Astrocyte of the spinal cord (primary cell): ENCODE measurements at regions not wholly inside any gene's neighbourhood (a gene's known extent, or its start where the extent isn't known, plus 50 kb on each side); places are given as distances from the start of the nearest gene placed in this dataset.
"Not testable (repeated sequence)": the region's sequence is repeated elsewhere in the genome, so short reads cannot be mapped to it uniquely, and the experiment has no call there.

Experiments
- DNase-seq: peaks from one replicate; pipeline ENCODE4 v3.0.0; 2011; ENCODE audit warnings: low read depth, low spot score
- H3K4me3 ChIP-seq: 2 replicates; pipeline ENCODE4 v1.5.1; 2011; ENCODE audit warnings: low read depth, mild to moderate bottlenecking, low read length, moderate library complexity
- CTCF ChIP-seq: IDR thresholded peaks from 2 replicates; pipeline ENCODE4 v1.5.1; 2012; ENCODE audit warnings: low read depth, mild to moderate bottlenecking, low read length, inconsistent platforms
- in situ Hi-C: cut with HindIII; loops from 2 replicates; pipeline ENCODE4 v1.10.0; 2017; ENCODE audit warnings: low sequenced_read_pairs

DNA sequence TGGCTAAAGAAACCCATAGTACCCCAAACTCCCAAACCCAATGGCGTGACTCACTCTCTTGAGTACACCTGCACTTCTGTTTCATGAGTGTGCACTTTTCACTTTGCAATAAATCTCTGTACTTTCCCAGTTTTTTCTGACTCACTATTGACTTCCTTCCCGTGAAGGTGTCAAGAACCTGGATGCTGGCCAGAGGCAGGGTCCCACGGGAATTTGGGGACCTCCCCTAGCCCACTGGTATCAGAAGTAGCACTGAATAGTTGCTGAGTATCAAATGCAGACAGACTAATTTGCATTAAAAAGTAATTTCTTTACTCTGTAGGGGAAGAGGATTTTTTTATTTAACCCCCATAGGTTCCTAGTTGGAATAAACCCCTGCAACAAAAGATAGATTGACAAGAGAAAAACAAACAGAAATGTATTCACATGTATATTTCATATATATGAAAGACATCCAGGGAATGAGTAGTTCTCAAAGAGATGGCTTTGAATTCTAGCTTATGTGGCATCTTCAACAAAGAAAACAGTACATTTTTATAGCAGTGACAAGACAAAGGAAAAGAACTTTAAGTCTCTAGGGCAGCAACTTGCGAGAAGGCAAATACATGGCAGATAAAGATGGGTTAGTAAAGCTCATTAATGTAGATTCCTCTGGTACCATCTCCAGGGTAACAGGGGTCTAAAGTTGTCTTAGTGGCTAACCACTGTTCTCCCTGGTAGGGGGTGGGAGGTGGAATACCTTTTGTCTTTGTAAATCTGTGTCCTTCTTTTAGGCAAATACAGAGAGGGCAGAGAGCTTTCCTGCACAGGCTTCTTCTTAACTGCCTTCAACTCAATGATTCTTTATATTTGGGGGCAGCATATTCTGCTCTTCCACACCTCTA lies 385.5 kb upstream of the PDZRN3 start:
- no peak overlapping the region for H3K4me3 ChIP-seq
- TF ChIP-seq CTCF: no peak
- no peak for DNase-seq
- in situ Hi-C loops: no loop called here

DNA sequence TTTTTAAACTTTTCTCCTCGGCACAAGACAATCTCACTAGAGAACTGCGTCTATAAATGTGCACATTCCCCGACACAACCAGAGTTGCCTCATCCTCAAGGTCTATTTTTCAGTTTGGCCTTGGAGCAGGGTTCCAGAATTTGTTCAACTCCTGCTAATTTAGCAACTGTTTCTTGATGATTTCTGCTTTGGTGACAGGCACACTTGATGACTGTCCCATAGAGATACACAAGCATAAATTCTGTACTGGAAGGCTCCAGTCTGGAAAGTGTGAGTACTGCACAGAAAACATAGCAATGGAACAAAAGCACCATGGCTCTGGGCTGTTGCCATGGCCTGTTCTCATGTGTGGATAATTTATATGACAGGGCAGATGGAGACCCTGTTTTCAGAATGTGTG lies 379.6 kb upstream of the PDZRN3 start:
- TF ChIP-seq CTCF: no peak
- DNase-seq: no peak
- H3K4me3 ChIP-seq: no peak overlapping the region
- in situ Hi-C loops: no loop called here

- no peak for DNase-seq
- H3K4me3 ChIP-seq: no peak overlapping the region
- in situ Hi-C loops: no loop called here
- TF ChIP-seq CTCF: no peak
Observed at GRCh38 chr3:74003734-74004133, 379.0 kb upstream of the PDZRN3 start.

- in situ Hi-C loops: no loop called here
- no peak for DNase-seq
- H3K4me3 ChIP-seq: no peak overlapping the region
- TF ChIP-seq CTCF: no peak
Observed at GRCh38 chr3:74001436-74001835, 376.7 kb upstream of the PDZRN3 start.

DNA sequence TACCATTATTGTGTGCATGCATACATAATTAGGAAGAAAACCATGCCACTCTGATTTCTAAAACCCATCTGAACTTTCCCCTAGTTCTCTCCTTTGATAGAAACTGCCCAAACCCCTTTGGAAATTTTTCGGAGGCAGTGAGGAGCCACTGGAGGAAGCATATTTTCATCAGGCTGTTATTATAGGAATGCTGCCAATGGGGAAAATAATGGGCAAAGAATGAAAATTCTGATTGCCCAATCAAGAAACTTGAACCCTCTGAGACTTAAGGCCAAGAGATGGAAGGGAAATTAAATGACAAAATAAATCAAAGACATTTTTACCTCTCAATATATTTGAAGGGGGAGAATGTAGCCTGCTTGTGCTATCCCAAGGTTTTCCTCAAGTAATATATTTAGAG lies 376.0 kb upstream of the PDZRN3 start:
- in situ Hi-C loops: no loop called here
- H3K4me3 ChIP-seq: no peak overlapping the region
- no peak for TF ChIP-seq CTCF
- DNase-seq: no peak

GRCh38 chr3:73999501-73999900 lies 374.8 kb upstream of the PDZRN3 start:
- no peak overlapping the region for H3K4me3 ChIP-seq
- in situ Hi-C loops: no loop called here
- DNase-seq: no peak
- TF ChIP-seq CTCF: no peak

- DNase-seq, H3K4me3 ChIP-seq, in situ Hi-C loops: not testable (repeated sequence)
Observed at GRCh38 chr3:73990691-73991090, 365.9 kb upstream of the PDZRN3 start.
